HG02610 (cell line): ENCODE measurements at regions not wholly inside any gene's neighbourhood (a gene's known extent, or its start where the extent isn't known, plus 50 kb on each side); places are given as distances from the start of the nearest gene placed in this dataset.

Source experiments
- ATAC-seq: cut with Tn5 transposase; IDR thresholded peaks from one replicate; pipeline ENCODE4 v1.9.1; 2021; ENCODE audit warnings: mild to moderate bottlenecking, moderate library complexity; ENCODE audit not compliant: unreplicated experiment

- no peak for ATAC-seq
Measured at GRCh38 chr3:99542767-99543518, 95.5 kb upstream of the COL8A1 start.

DNA sequence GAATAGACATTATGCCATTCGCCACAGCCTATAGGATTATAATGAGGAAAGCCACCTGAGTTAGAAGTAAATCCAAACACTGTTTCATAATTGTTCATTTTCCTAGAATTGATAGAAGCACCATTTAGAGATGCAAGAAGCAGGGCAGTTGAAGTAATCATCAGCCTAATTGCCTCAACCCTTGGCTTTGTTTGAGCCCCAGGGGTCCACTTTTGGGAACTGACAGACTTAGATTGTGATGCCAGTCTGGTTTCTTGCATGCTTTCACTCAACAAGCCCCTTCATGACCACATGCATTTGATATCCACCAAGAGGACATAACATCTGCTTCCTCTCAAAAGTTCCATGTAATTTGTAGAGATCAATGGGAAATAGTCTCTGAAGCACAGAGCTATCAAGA, 97.2 kb upstream of the COL8A1 start:
- ATAC-seq = no peak

GRCh38 chr3:99537416-99537815, 101.0 kb upstream of the COL8A1 start:
- ATAC-seq = no peak

DNA sequence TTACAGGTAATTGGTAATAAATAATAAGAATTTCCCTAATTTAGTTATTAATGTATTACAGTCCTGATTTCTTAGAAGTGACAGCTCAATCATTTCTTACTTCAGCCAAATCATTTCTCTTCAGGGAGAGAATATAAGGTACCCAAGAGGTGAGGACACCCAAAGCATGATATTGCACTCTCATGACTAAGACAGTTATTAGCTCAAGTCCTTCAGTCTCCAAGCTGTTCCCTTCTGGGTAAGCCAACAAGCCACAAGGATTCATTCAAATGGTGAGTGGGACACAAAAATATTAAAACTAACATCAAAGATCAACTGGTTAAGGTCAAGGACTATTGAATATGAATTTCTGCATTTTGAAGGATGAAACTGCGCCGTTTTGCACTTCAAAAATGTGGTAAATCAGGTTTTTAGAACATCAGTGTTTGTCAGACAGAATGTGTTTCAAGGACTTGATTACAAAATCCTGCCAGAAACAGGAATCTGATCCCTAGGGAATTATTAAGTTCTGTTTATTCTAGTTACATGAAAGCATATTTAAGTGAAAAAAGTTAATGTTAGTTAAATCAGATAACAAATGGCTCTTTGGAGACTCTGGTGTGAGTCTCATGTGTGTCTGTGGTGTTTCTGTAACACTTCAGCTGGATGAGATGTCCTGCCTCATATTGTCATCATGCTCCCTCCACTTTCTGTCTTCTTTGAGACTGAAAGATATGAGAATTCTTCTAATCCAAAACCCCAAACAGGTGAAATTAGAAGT, 101.7 kb upstream of the COL8A1 start:
- ATAC-seq = no peak

DNA sequence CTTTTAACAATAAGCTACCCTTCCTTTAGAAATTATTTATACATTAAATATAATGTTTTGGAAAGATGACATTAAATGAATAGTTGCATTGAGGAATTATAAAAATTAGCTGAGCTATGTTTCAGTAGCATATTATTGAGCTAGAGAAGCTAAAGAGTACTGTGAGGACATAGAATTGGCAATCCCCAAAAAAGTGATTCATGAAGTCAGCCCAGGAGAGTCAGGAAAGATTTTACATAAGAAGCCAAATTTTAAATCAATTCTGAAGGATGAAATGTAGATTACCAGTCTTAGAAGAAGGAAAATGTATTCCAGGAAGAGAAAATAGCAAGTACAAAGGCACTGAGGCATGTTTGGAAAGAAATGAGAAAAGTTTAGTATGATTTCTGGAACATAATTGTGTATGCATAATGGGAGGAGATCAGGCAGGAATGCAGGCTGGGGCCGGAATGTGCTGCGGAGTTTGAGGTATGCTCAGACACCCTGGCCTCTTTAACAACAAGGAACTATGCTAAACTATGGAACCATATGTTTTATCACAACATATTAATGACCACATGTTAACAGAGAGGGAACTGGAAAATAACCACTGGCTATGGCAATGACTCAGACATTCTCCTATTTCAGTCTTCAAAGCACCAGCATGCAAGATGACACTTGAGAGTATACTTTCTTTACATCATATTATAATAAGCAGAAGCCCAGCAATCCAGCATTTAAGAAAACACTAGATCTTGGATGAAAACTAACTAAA, 103.3 kb upstream of the COL8A1 start:
- ATAC-seq = peak; percentile 86

- peak; percentile 57 for ATAC-seq
Measured at GRCh38 chr3:99532246-99532645, 106.1 kb upstream of the COL8A1 start.

DNA sequence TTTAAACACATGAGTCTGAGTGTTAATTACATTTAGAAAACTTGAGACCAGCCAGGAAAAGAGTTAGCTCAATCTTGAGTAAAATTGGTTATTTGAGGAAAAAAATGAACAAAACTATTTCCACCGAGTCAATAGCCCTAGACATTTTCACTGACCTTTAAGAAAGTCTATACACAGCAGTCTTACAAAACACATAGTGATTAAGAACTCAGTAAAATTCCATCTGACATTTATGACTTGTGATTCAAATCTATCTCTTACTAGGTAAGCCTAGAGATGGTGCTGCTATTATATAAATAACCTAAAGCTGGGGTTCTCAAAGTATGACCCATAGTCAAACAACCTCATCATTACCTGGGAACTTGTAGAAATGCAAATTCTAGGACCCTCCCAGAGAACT, 109.1 kb upstream of the COL8A1 start:
- ATAC-seq = no peak

DNA sequence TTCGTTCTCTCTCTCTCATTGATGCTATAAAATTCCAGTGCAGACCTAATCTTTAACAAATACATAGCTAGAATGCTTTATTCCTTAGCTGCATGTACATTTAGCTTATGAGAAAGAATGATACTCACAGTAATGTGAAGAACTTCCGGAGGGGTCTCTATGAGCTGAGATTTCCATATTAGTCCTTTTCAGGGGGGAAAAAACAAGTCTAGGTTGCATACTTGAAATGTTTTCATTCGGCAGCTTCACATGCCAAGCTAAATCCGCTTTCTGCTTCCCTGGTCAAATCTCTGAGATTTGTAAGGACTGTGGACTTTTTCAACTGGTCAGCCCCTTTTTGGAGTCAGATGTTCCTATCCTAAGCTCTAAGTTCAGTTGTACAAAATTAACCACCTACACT, 111.5 kb upstream of the COL8A1 start:
- ATAC-seq = no peak

GRCh38 chr3:99524559-99524958, 113.8 kb upstream of the COL8A1 start:
- no peak for ATAC-seq

GRCh38 chr3:99523431-99524127, 114.8 kb upstream of the COL8A1 start:
- ATAC-seq = no peak

GRCh38 chr3:99522147-99522546, 116.2 kb upstream of the COL8A1 start:
- no peak for ATAC-seq

DNA sequence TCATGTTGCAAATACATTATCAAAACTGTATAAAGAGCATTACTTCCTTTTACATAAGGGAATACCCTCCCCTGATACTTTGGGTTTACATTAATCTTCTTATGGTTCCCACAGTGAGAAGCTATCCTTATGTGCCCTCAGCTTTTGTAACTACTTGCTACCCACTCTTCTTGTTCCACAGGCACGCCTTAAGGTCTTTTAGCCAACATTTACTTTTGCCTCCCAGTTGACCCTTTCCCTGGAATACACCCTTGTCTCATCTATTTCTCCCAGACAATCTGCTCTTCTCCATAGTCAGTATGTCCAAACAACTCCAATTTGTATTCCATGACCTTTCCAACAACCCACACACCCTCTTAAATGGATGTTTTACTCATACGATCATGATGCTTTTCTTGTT, 116.8 kb upstream of the COL8A1 start:
- ATAC-seq = no peak

- no peak for ATAC-seq
Measured at GRCh38 chr3:99520513-99520912, 117.9 kb upstream of the COL8A1 start.

DNA sequence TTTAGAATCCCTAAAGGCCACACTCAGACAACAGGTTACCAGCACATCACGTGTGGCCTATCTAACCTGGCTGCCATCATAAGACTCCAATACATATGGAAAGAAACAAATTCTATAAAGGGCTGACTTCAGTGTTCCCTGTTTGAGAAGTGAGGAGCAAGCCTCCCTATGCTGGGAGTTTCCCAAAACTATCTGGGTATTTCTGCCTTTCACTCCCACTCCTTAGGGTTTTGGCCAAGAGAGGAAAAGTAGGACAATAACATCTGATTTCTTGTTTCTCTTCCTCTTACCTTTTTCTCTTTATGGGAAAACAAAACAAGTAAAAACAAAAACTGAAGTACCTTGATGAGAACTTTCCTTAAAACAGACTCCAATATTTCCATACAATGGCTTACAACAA, 121.5 kb upstream of the COL8A1 start:
- no peak for ATAC-seq

DNA sequence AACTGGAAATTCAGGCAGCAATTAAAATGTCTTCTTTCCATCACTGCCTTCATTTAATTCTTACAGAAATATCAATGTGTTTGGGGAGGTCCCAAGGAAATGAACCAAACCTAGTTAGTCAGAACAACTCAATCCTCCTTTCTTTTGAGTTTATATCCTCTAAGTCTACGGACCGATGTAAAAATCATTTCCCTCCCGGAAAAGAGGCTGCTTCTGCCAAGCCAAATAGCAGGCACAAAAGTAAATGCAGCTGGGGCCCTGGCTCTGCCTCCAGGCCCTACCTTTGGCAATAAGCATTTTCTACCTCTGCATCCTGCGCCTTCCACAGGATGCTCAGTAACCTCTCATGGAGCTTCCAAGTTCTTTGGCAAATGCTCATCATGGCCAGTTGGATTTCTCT, 122.5 kb upstream of the COL8A1 start:
- no peak for ATAC-seq

DNA sequence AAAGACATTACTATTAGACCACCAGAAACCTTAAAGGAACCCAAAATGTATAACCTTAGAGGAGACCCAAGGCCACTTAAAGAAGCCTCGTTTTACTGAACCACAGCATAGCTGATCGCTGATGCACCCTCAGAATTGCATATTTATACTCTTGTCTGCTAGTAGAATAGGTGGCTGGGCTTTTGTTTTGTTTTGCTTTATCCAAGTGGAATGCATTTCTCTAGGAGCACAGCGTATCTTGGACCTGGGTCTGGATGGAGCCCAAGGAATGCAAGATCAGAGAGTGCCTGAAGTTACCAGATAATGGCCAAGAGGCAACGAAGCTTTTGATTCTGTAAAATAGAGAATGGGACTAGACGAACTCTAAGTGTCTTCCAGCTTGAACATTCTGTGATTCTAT, 129.2 kb upstream of the COL8A1 start:
- no peak for ATAC-seq

DNA sequence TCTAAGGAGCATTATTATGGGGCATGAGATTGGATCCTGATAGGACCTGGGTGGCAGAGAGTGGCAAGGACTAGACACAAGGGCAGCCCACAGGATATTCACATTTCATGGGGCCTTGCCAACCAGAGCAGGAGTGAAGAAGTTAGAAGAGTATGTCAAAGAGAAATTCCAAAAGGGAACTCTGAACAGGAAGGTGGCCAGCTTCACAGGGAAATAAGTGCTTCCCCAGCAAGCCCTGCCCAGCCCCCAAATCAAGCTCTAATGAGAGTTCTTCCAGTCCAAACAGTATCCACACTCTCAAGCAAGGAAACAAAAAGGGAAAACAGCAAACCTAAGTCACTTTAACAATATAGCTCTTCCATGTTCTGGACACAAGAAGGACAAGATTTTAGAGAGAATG, 130.2 kb upstream of the COL8A1 start:
- no peak for ATAC-seq

DNA sequence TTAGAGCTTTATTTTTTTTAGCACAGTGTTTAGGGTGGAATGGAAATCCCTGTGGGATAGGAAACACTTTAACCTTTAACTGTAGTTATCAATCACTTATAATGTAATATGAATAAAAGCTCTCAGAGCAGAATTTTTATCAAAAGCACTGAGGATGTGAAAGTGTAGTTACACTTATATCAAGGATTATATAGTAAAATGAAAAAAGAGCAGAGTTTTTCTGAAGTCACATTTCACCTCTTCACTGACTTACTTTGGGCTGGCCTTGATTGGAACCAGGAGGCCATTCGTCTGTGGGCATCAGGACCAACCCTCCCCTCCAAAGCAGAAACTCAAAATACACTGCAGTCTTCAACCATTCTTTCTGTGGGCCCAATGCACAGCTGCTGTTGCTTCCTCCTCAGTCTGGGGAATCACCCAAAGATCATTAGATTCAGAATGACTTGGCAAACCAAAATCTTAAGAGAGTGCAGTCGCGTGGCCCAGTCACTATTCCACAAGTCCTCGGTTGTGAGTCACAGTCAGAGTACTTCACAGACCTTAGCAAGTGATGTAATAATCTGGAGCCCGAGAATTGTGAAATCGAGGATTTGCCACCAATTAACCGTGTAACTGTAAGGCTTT, 132.6 kb upstream of the COL8A1 start:
- ATAC-seq = peak; percentile 99

- ATAC-seq = peak; percentile 33
Measured at GRCh38 chr3:99505200-99505599, 133.2 kb upstream of the COL8A1 start.

DNA sequence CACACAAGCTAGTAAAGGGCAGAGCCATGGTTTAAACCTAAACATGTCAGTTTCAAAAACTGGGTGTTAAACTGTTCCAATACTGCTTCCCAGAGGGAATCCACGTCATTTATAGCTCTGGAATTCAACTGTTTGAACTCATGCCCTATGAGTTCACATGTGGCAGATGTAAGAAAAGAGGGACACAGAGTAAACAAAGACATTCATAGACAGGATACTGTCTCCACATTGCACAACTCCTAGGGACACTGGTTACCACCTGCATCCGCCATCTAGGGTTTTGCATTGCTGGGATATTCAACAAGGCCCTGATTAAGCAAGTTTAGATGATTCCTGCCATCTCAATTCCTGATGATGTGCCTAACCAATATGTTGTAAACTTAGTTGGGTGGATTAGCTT, 134.1 kb upstream of the COL8A1 start:
- ATAC-seq = no peak

DNA sequence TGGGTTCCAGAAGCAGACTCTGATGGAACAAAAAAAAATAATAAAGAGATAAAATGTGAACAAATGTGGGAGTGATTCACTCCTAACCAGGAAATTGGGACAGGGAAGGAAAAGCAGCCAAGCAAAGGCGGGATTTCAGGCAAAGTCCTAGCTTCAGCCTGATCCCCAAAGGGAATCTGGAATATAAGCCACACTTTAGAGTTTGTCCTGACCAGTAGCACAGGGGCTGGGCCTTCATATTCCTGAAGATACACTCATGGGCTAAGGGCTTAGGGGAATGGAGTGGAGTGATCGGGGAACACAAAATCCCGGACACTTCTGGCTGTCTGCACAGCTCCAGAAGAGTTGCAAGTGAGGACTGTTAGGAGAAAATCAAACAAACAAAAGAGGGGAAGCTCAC, 135.0 kb upstream of the COL8A1 start:
- ATAC-seq = no peak
